Small intestine (tissue), 7 donors: ENCODE measurements at regions not wholly inside any gene's neighbourhood (a gene's known extent, or its start where the extent isn't known, plus 50 kb on each side); places are given as distances from the start of the nearest gene placed in this dataset.

Experiments used
- DNase-seq, 2 donors: peaks; one replicate each; pipeline versions ENCODE4 v3.0.0 to v3.0.0-alpha.2; 2013
- FAIRE-seq: peaks from 2 replicates; lab custom pipeline; 2012; peaks lifted over from hg19 to GRCh38; lab: Jason Lieb, UNC
- H3K27ac ChIP-seq, 3 donors: one replicate each; pipeline ENCODE4 v1.5.1; 2013; ENCODE audit warnings: low read length in 2 of 3, mild to moderate bottlenecking in 2 of 3, control low read depth in 1 of 3, inconsistent platforms in 1 of 3, low read depth in 1 of 3, moderate library complexity in 1 of 3
- H3K27me3 ChIP-seq, 3 donors: one replicate each; pipeline ENCODE4 v1.6.1; 2013; ENCODE audit warnings: low read length in 3 of 3, inconsistent platforms in 1 of 3; ENCODE audit not compliant: control insufficient read depth in 3 of 3, insufficient read depth in 3 of 3
- H3K36me3 ChIP-seq, 3 donors: one replicate each; pipeline ENCODE4 v1.6.1; 2013; ENCODE audit warnings: low read length in 3 of 3, inconsistent platforms in 1 of 3, low read depth in 1 of 3, mild to moderate bottlenecking in 1 of 3, moderate library complexity in 1 of 3; ENCODE audit not compliant: control insufficient read depth in 3 of 3, insufficient read depth in 2 of 3
- H3K4me1 ChIP-seq, 3 donors: one replicate each; pipeline ENCODE4 v1.6.1; 2013; ENCODE audit warnings: low read length in 2 of 3, inconsistent platforms in 1 of 3, low read depth in 1 of 3, mild to moderate bottlenecking in 1 of 3, moderate library complexity in 1 of 3; ENCODE audit not compliant: control insufficient read depth in 3 of 3, insufficient read depth in 2 of 3
- H3K4me3 ChIP-seq, 3 donors: one replicate each; pipeline ENCODE4 v1.5.1; 2013; ENCODE audit warnings: low read length in 3 of 3, control low read depth in 1 of 3, inconsistent platforms in 1 of 3, low read depth in 1 of 3, mild to moderate bottlenecking in 1 of 3, moderate library complexity in 1 of 3
- H3K9me3 ChIP-seq, 2 donors: one replicate each; pipeline ENCODE4 v1.6.1; 2013; ENCODE audit warnings: low read depth in 1 of 2, low read length in 1 of 2; ENCODE audit not compliant: control insufficient read depth in 2 of 2, insufficient read depth in 1 of 2
- WGBS, 3 donors: extraction: QIAGEN DNeasy Blood & Tissue Kit; methylation state at CpG; one replicate each; pipeline ENCODE4 v1.1.7; 2013; 5-methylcytosine and 5-hydroxymethylcytosine counted together
- donor health status: healthy with polysubstance abuse.
- donor health status: control.
- donor health status: control.
- donor health status: Bipolar disorder and iron deficiency.
- donor health status: healthy.

DNA sequence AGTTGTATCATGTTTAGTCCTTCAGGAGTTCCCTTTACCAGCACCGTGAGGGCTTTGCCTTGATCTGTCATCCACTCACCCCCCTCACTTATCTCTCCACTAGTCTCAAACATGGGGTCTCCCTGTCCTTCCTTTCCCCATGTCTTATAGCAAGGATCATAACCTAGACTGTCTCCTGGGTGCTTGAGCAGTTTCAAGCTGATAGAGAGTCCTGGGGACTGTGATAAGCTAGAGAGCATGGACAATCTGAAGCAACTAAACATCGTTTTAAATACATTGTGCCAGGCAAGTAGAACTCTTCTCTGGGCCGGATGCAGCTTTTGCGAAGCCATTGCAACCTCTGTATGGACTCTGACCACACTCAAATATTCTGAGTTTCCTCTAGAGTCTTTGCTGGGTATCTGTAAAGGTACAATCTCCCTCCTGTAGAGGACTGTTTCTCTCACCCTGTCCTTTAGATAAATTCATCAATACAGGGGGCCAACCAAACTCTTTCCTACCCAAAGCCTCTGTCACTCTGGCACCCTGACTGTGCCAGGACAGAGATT lies 684.6 kb upstream of the NR2F2 start:
- FAIRE-seq, result no peak
- 66 to 83% (median 77%) methylated on average over 4 of the region's 4 CpGs for WGBS, 3 donors
- no peak for DNase-seq
- Histone ChIP-seq H3K9me3 (no peaks in the 10 kb centered on the region), H3K27ac (no peak overlapping the region), H3K27me3 (no peaks in the 10 kb centered on the region), H3K4me3 (no peak overlapping the region), H3K36me3 (no peaks in the 10 kb centered on the region), H3K4me1 (no peaks in the 10 kb centered on the region)

DNA sequence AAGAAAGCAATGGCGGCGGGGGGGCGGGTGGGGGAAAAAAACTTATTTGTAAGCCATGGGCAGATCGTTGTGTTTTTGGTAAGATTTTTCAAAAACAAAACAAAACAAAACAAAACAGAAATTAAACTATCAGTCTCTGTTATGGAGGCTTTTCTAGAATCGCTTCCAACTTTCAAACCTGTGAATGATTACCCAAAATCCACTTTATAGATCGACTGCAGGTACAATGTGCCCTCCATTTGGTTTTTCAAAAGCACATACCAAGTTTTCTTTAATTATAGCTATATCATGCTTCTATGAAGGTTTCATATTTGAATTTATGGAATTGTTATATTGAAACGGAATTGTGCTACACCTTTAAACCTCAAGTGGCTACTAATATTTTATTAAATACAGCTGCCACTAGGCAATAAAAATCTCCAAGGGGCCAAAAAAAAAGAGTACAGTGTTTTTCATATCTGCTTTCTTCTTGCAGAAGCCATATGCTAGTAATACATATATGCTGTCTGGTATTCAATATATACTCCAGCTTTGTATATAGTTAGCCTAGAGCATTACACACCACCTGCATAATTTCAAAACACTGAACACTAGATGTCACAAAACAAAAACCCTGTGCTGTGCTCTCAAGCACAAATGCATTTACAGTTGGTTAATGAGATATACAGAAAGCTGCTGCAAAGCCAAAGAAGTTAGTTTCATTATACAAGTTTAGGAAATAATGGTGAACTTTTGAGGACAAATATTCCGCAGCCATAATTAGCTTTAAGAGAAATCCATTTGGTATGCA lies 683.8 kb upstream of the NR2F2 start:
- FAIRE-seq, result no peak

DNA sequence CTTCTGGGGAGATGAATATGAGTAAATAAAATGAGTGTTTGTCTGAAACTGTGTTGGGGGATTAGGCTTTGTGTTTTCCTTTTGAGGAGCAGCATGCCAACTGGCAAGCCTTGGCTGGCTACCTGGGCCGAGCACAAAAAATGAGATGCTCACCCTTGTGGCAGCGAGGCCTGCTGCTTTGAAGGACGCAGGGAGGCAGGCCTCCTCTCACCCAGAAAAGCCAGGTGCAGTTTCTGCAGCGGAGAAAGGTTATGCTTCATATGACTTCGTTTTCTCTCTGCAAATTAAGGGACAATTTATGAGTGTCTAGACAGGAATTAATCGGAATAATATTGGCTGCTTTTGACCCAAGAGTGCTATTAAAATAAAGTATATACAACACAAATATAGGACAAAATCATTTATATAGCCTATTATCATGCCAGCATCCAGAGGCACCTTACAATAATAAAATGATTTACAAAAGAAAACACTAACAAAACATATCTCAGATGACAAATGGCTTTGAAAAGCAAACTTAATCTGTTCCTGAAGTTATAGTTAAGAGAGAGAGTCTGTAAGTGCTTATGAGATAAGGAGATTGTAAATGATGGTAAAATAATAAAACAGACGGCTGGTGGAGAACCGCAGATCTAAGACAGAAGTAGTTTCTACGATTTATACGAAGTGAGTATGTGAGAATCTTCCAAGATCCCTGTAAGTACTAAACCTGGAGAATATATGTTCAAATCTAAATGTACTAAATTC lies 682.8 kb upstream of the NR2F2 start:
- 27 to 68% (median 46%) methylated on average over 10 of the region's 10 CpGs for WGBS, 3 donors
- no peaks in the 10 kb centered on the region for H3K27me3 ChIP-seq
- no peak overlapping the region for H3K27ac ChIP-seq
- H3K36me3 ChIP-seq, result no peaks in the 10 kb centered on the region
- no peak overlapping the region for H3K4me3 ChIP-seq
- FAIRE-seq (no peak), DNase-seq (no peak)
- no peaks in the 10 kb centered on the region for H3K4me1 ChIP-seq
- no peaks in the 10 kb centered on the region for H3K9me3 ChIP-seq

More for the DNA sequence above, 683.8 kb upstream of the NR2F2 start:
- Histone ChIP-seq H3K36me3 (no peaks in the 10 kb centered on the region), H3K27me3 (no peaks in the 10 kb centered on the region), H3K4me1 (no peaks in the 10 kb centered on the region), H3K4me3 (no peak overlapping the region), H3K27ac (no peak overlapping the region), H3K9me3 (no peaks in the 10 kb centered on the region)
- WGBS, 3 donors, result 72 to 81% (median 78%) methylated on average over 8 of the region's 8 CpGs
- DNase-seq, result no peak

DNA sequence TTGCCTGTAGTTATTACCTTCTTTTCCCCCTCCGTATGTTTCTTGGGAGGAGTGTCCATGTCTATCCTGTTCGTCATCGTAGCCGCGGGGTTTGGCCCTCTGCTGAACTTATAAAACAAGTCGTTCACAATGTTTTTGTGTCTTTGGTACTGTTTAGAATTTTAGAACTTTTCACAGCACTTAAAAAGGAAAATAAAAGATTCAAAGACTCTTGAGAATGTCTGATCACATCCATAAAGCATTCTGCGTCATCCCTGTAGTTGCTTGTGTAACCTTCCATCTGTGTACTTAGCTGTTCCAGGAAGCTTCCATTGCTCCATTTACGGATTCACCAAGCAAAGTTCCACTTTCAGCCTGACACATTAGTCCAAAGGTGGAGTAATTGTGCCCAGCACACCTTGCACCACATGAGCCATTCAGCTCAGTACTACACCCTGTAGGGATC lies 677.1 kb upstream of the NR2F2 start:
- H3K36me3 ChIP-seq, result no peaks in the 10 kb centered on the region
- WGBS, 3 donors, result 81 to 86% (median 83%) methylated on average over 8 of the region's 8 CpGs
- H3K4me1 ChIP-seq, result no peaks in the 10 kb centered on the region
- no peaks in the 10 kb centered on the region for H3K9me3 ChIP-seq
- H3K27ac ChIP-seq, result peak overlapping the region in 1 of 3 donors; percentile 41
- H3K27me3 ChIP-seq, result no peaks in the 10 kb centered on the region
- DNase-seq, result no peak
- FAIRE-seq, result no peak
- no peak overlapping the region for H3K4me3 ChIP-seq

DNA sequence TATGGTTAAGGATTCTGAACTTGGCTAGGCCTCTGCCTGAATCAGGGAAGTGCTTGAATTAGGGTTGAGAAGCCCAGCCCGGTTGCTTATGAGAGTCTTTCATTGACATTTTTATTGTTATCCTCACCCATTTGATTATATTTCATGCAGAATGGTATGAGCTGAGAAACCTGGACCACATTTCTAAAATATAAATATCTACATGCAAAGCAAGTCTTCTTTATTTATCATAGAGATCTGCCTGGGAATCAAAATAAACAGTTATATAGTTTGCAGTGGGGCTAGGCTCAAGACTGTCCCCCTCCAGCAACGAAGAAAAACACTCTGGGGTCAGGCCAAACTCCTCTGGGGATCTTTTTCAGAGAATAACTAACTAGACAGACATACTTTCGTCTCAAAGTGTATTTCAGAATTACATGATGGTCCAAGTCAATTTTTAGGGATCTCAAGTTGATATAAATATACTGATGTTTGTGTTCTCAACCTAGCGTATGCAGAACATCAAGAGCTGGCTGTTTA lies 675.4 kb upstream of the NR2F2 start:
- H3K9me3 ChIP-seq, result no peaks in the 10 kb centered on the region
- no peaks in the 10 kb centered on the region for H3K36me3 ChIP-seq
- no peaks in the 10 kb centered on the region for H3K4me1 ChIP-seq
- no peaks in the 10 kb centered on the region for H3K27me3 ChIP-seq
- FAIRE-seq (no peak), DNase-seq (no peak)
- 49 to 57% (median 55%) methylated on average over 4 of the region's 4 CpGs for WGBS, 3 donors
- H3K4me3 ChIP-seq, result no peak overlapping the region
- H3K27ac ChIP-seq, result no peak overlapping the region

DNA sequence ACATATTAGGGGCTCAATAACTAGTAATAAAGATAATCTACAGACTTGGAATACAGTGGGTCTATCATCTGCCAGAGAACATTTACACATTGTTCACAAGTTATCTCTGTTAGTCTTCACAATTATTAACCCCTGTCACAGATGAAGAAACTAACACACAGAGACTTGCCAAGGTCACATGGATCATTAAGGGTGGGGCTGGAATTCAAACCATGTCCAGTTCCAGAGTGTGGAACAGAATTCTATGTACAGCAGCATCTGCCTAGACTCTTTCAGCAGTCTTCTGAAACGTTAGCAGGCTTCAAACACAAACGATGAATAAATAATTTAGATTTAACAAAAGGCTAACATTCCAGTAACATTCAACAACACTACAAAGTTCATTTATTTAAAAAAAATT lies 673.9 kb upstream of the NR2F2 start:
- Histone ChIP-seq H3K27me3 (no peaks in the 10 kb centered on the region), H3K4me1 (no peaks in the 10 kb centered on the region), H3K36me3 (no peaks in the 10 kb centered on the region), H3K27ac (no peak overlapping the region), H3K9me3 (no peaks in the 10 kb centered on the region), H3K4me3 (no peak overlapping the region)
- FAIRE-seq (no peak), DNase-seq (no peak)
- WGBS, 3 donors, result 69 to 71% (median 71%) methylated on average over 2 of the region's 2 CpGs

DNA sequence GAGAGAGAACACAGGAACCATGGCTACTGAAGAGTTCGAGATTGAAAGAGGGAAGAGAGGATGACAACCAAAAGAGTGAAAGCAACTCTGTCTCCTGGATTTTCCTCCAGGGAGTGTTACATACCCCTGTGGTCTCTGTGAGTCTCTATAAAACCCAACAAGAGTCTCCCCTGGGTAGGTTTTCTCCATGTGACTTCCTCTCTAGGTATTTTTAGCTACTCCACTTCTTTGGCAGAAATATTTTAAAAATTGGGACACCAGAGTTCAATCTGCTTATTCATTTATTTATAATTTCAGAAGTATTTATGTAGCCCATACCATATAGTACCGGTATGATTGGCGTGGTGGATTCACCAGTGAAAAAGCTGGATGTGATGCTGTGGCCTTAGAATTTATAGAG lies 671.7 kb upstream of the NR2F2 start:
- H3K9me3 ChIP-seq, result no peaks in the 10 kb centered on the region
- no peaks in the 10 kb centered on the region for H3K27me3 ChIP-seq
- H3K27ac ChIP-seq, result no peak overlapping the region
- FAIRE-seq (no peak), DNase-seq (no peak)
- no peaks in the 10 kb centered on the region for H3K4me1 ChIP-seq
- 81% methylated on average over 3 of the region's 3 CpGs for WGBS, 3 donors
- no peak overlapping the region for H3K4me3 ChIP-seq
- no peaks in the 10 kb centered on the region for H3K36me3 ChIP-seq

DNA sequence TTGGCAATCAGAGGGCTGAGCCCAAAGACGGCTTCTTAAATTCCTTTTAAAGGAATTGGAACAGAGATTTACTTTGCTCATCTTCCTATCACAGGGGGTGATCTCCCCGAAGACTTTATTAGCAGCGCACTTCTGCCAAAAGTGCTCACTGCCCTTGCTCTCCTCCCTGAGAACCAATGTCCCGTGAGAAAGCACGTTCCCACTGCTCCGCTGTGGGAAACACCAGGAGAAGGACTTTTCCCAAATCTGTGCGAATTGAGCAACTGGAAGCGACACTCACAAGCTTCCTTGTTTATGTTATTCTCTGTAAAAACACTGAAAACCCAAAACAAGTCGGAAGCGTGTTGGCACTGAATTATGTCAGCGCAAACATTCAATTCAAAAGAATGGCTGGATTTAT lies 670.8 kb upstream of the NR2F2 start:
- H3K36me3 ChIP-seq, result no peaks in the 10 kb centered on the region
- FAIRE-seq, result no peak
- H3K4me1 ChIP-seq, result no peaks in the 10 kb centered on the region
- no peak for DNase-seq
- H3K27ac ChIP-seq, result no peak overlapping the region
- H3K9me3 ChIP-seq, result no peaks in the 10 kb centered on the region
- H3K27me3 ChIP-seq, result no peaks in the 10 kb centered on the region
- WGBS, 3 donors, result 58 to 81% (median 77%) methylated on average over 11 of the region's 11 CpGs
- no peak overlapping the region for H3K4me3 ChIP-seq
